ENCODE measurements at regions not wholly inside any gene's neighbourhood (a gene's known extent, or its start where the extent isn't known, plus 50 kb on each side); places are given as distances from the start of the nearest gene placed in this dataset.

- Histone ChIP-seq H3K9me3 (no peaks in the 10 kb centered on the region), H3K36me3 (no peaks in the 10 kb centered on the region), H3K27me3 (no peaks in the 10 kb centered on the region), H3K4me3 (no peak overlapping the region), H3K27ac (replicated peaks in 1 of 4) (no peak overlapping the region), H3K4me1 (no peaks in the 10 kb centered on the region)
- intact Hi-C loops (cut with DNase I) = no loop called here
- WGBS = 93% methylated on average over 2 of the region's 2 CpGs
- DNase-seq (ENCODE audit: extremely low spot score) = no peak
- TF ChIP-seq CTCF (IDR thresholded peaks at IDR 0.05) = no peak
Observed at GRCh38 chr2:183919926-183920325, 678.4 kb upstream of the ZNF804A start.

GRCh38 chr2:183925281-183925680, 673.0 kb upstream of the ZNF804A start:
- TF ChIP-seq EP300 (IDR thresholded peaks at IDR 0.05) (no peak), POLR2A (IDR thresholded peaks at IDR 0.05; ENCODE audit: low read depth) (no peak), POLR2AphosphoS5 (IDR thresholded peaks at IDR 0.05) (no peak), CTCF (IDR thresholded peaks at IDR 0.05) (no peak)
- WGBS = 97% methylated on average over 1 of the region's 1 CpG
- no peak overlapping the region for H3K27ac ChIP-seq (replicated peaks in 1 of 4)
- H3K27me3 ChIP-seq = no peaks in the 10 kb centered on the region
- no peak for DNase-seq (ENCODE audit: extremely low spot score)
- no peaks in the 10 kb centered on the region for H3K4me1 ChIP-seq
- no peak overlapping the region for H3K4me3 ChIP-seq
- intact Hi-C loops (cut with DNase I) = no loop called here
- peaks cover 0 to 10% (median 0%) of the 10 kb centered on the region in 4 donors for H3K9me3 ChIP-seq
- H3K36me3 ChIP-seq = no peaks in the 10 kb centered on the region

- TF ChIP-seq POLR2A (IDR thresholded peaks at IDR 0.05; ENCODE audit: low read depth) = no peak
- TF ChIP-seq POLR2AphosphoS5 (IDR thresholded peaks at IDR 0.05) = no peak
- no peak for TF ChIP-seq CTCF (IDR thresholded peaks at IDR 0.05)
- TF ChIP-seq EP300 (IDR thresholded peaks at IDR 0.05) = no peak
- no peaks in the 10 kb centered on the region for H3K27me3 ChIP-seq
- H3K27ac ChIP-seq (replicated peaks in 1 of 4) = no peak overlapping the region
- H3K4me3 ChIP-seq = no peak overlapping the region
- H3K36me3 ChIP-seq = no peaks in the 10 kb centered on the region
- no peak for DNase-seq (ENCODE audit: extremely low spot score)
- H3K4me1 ChIP-seq = no peaks in the 10 kb centered on the region
- H3K9me3 ChIP-seq = peaks cover 0 to 10% (median 0%) of the 10 kb centered on the region in 4 donors
- 89% methylated on average over 1 of the region's 1 CpG for WGBS
- intact Hi-C loops (cut with DNase I) = no loop called here
Observed at GRCh38 chr2:183926433-183926832, 671.9 kb upstream of the ZNF804A start.

- Histone ChIP-seq H3K4me3 (no peak overlapping the region), H3K9me3 (peaks cover 0 to 10% (median 0%) of the 10 kb centered on the region in 4 donors), H3K27me3 (no peaks in the 10 kb centered on the region), H3K4me1 (no peaks in the 10 kb centered on the region), H3K36me3 (no peaks in the 10 kb centered on the region), H3K27ac (replicated peaks in 1 of 4) (peak overlapping the region in 1 of 4 donors; percentile 28)
- no peak for DNase-seq (ENCODE audit: extremely low spot score)
- intact Hi-C loops (cut with DNase I) = no loop called here
- 71% methylated on average over 4 of the region's 4 CpGs for WGBS
- TF ChIP-seq CTCF (IDR thresholded peaks at IDR 0.05) = no peak
- TF ChIP-seq EP300 (IDR thresholded peaks at IDR 0.05) = no peak
Observed at GRCh38 chr2:183927406-183928325, 670.7 kb upstream of the ZNF804A start.

- intact Hi-C loops (cut with DNase I) = no loop called here
- 85% methylated on average over 3 of the region's 3 CpGs for WGBS
- Histone ChIP-seq H3K36me3 (no peaks in the 10 kb centered on the region), H3K27me3 (no peaks in the 10 kb centered on the region), H3K4me1 (no peaks in the 10 kb centered on the region), H3K4me3 (no peak overlapping the region), H3K9me3 (peaks cover 0 to 4% (median 0%) of the 10 kb centered on the region in 4 donors), H3K27ac (replicated peaks in 1 of 4) (no peak overlapping the region)
- no peak for TF ChIP-seq POLR2A (IDR thresholded peaks at IDR 0.05; ENCODE audit: low read depth)
- TF ChIP-seq EP300 (IDR thresholded peaks at IDR 0.05) = no peak
- TF ChIP-seq CTCF (IDR thresholded peaks at IDR 0.05) = no peak
- no peak for TF ChIP-seq POLR2AphosphoS5 (IDR thresholded peaks at IDR 0.05)
- DNase-seq (ENCODE audit: extremely low spot score) = no peak
Observed at GRCh38 chr2:183935005-183935404, 663.3 kb upstream of the ZNF804A start.

Measured in esophagus muscularis mucosa (tissue), 4 donors.